ENCODE measurements at regions not wholly inside any gene's neighbourhood (a gene's known extent, or its start where the extent isn't known, plus 50 kb on each side); places are given as distances from the start of the nearest gene placed in this dataset.
A peak's percentile ranks its signal among the peaks of the same experiment; 100 is the strongest.
"Not testable (repeated sequence)": the region's sequence is repeated elsewhere in the genome, so short reads cannot be mapped to it uniquely, and the experiment has no call there.

DNA sequence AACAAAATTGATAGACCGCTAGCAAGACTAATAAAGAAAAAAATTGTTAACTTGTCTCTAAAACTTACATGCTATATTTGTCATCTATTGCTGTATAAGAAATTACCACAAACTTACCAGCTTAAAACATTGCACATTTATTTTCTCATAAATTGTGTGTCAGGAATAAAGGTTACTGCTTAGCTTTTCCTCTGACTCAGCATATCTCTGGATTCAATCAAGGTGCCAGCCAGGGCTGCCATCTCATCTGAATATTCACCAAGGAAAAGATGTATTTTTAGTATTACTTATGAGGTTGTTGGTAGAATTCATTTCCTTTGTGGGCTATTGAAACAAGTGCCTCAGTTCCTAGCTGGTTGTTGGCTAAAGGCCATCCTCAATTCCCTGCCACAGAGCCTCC lies 912.6 kb upstream of the NEGR1 start:
- Mint-ChIP-seq H3K4me1 (no peaks in the 10 kb centered on the region), H3K36me3 (no peaks in the 10 kb centered on the region), H3K4me3 (no peak overlapping the region), H3K27ac (no peak overlapping the region), H3K27me3 (no peaks in the 10 kb centered on the region), H3K9me3 (peaks cover 0 to 10% (median 0%) of the 10 kb centered on the region in 9 donors)
- ATAC-seq (no peak), DNase-seq (no peak)
- POLR2A ChIA-PET: no interaction called here

DNA sequence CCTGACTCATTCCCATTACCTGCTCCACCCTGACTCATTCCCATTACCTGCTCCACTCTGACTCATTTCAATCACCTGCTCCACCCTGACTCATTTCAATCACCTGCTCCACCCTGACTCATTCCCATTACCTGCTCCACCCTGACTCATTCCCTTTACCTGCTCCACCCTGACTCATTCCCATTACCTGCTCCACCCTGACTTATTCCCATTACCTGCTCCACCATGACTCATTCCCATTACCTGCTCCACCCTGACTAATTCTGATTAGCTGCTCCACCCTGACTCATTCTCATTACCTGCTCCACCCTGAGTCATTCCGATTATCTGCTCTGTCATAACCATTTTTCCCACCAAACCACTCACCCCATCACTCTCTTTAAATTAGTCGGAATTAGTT lies 901.2 kb upstream of the NEGR1 start:
- H3K4me1 Mint-ChIP-seq, H3K27ac Mint-ChIP-seq, POLR2A ChIA-PET, H3K4me3 Mint-ChIP-seq, H3K27me3 Mint-ChIP-seq, H3K36me3 Mint-ChIP-seq, DNase-seq, ATAC-seq: not testable (repeated sequence)
- peaks cover 0 to 17% (median 2%) of the 10 kb centered on the region in 9 donors for H3K9me3 Mint-ChIP-seq

- DNase-seq (no peak), ATAC-seq (no peak)
- Mint-ChIP-seq H3K9me3 (peaks cover 0 to 17% (median 7%) of the 10 kb centered on the region in 9 donors), H3K4me3 (no peak overlapping the region), H3K27me3 (no peaks in the 10 kb centered on the region), H3K36me3 (no peaks in the 10 kb centered on the region), H3K27ac (no peak overlapping the region), H3K4me1 (no peaks in the 10 kb centered on the region)
- POLR2A ChIA-PET: no interaction called here
Measured at GRCh38 chr1:73181190-73181540, 898.8 kb upstream of the NEGR1 start.

- no peaks in the 10 kb centered on the region for H3K4me1 Mint-ChIP-seq
- peaks cover 0 to 17% (median 7%) of the 10 kb centered on the region in 9 donors for H3K9me3 Mint-ChIP-seq
- H3K27ac Mint-ChIP-seq: no peak overlapping the region
- no peak overlapping the region for H3K4me3 Mint-ChIP-seq
- no peak for DNase-seq
- no peaks in the 10 kb centered on the region for H3K27me3 Mint-ChIP-seq
- H3K36me3 Mint-ChIP-seq: no peaks in the 10 kb centered on the region
- no peak for ATAC-seq
- POLR2A ChIA-PET: no interaction called here
Measured at GRCh38 chr1:73180397-73181189, 898.3 kb upstream of the NEGR1 start.

DNA sequence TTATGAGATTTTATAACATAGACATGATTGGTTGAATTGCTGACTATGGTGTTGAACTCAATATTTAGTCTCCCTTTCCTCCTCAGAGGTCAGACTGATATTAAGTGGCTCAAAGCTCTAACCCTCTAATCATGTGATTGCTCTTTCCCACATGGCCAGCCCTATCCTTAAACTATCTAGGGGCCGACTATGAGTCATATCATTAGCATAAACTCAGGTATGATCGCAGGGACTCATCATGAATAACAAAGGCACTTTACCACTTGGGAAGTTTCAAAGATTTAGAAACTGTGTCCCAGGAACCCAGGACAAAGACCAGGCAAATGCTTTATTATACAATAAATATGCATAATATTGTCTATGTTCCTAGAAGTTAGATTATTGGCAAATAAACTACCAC lies 894.6 kb upstream of the NEGR1 start:
- Mint-ChIP-seq H3K4me1 (no peaks in the 10 kb centered on the region), H3K27me3 (no peaks in the 10 kb centered on the region), H3K36me3 (no peaks in the 10 kb centered on the region), H3K27ac (no peak overlapping the region), H3K4me3 (no peak overlapping the region), H3K9me3 (peaks cover 0 to 8% (median 3%) of the 10 kb centered on the region in 9 donors)
- POLR2A ChIA-PET: no interaction called here
- no peak for DNase-seq
- no peak for ATAC-seq

GRCh38 chr1:73167009-73167657 lies 884.8 kb upstream of the NEGR1 start:
- no peak for ATAC-seq
- Mint-ChIP-seq H3K4me1 (no peaks in the 10 kb centered on the region), H3K4me3 (no peak overlapping the region), H3K27ac (no peak overlapping the region), H3K9me3 (peaks cover 0 to 12% (median 0%) of the 10 kb centered on the region in 9 donors), H3K27me3 (no peaks in the 10 kb centered on the region), H3K36me3 (no peaks in the 10 kb centered on the region)
- POLR2A ChIA-PET: no interaction called here
- DNase-seq: no peak

DNA sequence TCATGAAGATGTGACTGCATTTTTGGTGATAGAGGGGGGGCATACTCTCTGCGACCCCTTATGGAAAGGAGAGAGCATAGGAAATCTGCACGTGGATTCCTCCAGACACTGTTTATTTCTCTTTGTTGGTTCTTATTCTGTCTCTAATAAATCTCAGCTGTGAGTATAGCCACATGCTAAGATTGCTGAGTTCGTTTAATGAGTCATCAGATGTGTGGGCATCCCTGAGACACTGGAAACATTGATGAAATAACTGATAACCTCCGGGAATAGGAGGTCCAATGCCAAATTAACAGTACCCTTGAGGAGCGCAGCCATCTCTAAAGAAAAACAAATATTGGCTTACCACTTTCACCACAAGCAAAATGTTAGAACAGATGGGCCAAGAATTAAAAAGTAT lies 880.2 kb upstream of the NEGR1 start:
- no peak for ATAC-seq
- POLR2A ChIA-PET: no interaction called here

DNA sequence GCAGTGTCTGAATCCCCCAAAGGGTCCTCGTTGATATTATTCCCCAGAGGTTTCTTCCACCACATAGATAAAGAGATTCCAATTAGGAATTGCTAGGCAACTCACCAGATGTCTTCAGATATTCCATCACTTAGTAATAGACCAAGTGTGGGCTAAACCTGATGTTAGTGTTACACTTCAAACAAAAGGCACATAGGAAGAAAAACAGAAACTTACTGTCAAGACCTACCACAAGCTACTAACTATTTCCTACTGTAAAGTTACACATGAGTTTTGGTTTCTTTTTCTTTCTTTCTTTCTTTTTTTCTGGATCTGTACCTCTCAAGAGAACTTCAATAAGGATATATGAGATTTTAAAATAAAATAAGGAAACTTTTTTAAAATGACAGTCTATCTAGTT lies 879.1 kb upstream of the NEGR1 start:
- POLR2A ChIA-PET: no interaction called here
- H3K4me3 Mint-ChIP-seq: no peak overlapping the region
- peaks cover 0 to 11% (median 2%) of the 10 kb centered on the region in 9 donors for H3K9me3 Mint-ChIP-seq
- no peak for DNase-seq
- ATAC-seq: no peak
- no peaks in the 10 kb centered on the region for H3K27me3 Mint-ChIP-seq
- H3K4me1 Mint-ChIP-seq: no peaks in the 10 kb centered on the region
- no peak overlapping the region for H3K27ac Mint-ChIP-seq
- no peaks in the 10 kb centered on the region for H3K36me3 Mint-ChIP-seq

More for the DNA sequence above, 880.2 kb upstream of the NEGR1 start:
- Mint-ChIP-seq H3K27me3 (no peaks in the 10 kb centered on the region), H3K36me3 (no peaks in the 10 kb centered on the region), H3K9me3 (peaks cover 0 to 12% (median 0%) of the 10 kb centered on the region in 9 donors), H3K4me3 (no peak overlapping the region), H3K27ac (no peak overlapping the region), H3K4me1 (no peaks in the 10 kb centered on the region)
- no peak for DNase-seq

DNA sequence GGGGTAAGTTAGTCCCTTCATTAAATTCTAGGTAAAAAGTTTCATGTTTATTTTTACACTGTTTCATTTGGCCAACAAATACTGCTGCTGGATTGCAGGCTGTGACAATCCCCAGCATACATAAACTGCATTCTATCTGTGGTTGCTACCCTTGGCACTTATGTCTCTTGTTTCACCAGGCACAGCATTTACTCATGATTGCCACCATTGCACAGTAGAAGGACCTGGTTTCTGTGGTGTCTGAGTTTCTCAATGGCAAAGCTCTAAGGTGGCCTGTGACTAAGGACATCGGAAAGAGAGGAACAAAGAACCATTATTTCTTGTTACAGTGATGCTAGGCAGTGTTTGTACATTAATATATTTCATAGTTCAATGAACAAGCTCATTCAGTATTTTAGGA lies 878.4 kb upstream of the NEGR1 start:
- Mint-ChIP-seq H3K27me3 (no peaks in the 10 kb centered on the region), H3K36me3 (no peaks in the 10 kb centered on the region), H3K27ac (no peak overlapping the region), H3K4me1 (no peaks in the 10 kb centered on the region), H3K9me3 (peaks cover 0 to 11% (median 2%) of the 10 kb centered on the region in 9 donors), H3K4me3 (no peak overlapping the region)
- ATAC-seq: no peak
- POLR2A ChIA-PET: no interaction called here
- DNase-seq: no peak

GRCh38 chr1:73144311-73144710 lies 862.0 kb upstream of the NEGR1 start:
- Mint-ChIP-seq H3K4me1 (no peaks in the 10 kb centered on the region), H3K4me3 (no peak overlapping the region)
- POLR2A ChIA-PET: no interaction called here

GRCh38 chr1:73136975-73137374 lies 854.6 kb upstream of the NEGR1 start:
- POLR2A ChIA-PET: no interaction called here
- H3K9me3 Mint-ChIP-seq: peaks cover 0 to 24% (median 3%) of the 10 kb centered on the region in 9 donors
- DNase-seq (no peak), ATAC-seq (no peak)
- no peak overlapping the region for H3K4me3 Mint-ChIP-seq
- H3K27me3 Mint-ChIP-seq: no peaks in the 10 kb centered on the region
- H3K27ac Mint-ChIP-seq: no peak overlapping the region
- no peaks in the 10 kb centered on the region for H3K36me3 Mint-ChIP-seq
- no peaks in the 10 kb centered on the region for H3K4me1 Mint-ChIP-seq

More at GRCh38 chr1:73144311-73144710, 862.0 kb upstream of the NEGR1 start:
- ATAC-seq: no peak
- no peak for DNase-seq
- Mint-ChIP-seq H3K9me3 (peaks cover 0 to 41% (median 5%) of the 10 kb centered on the region in 9 donors), H3K27ac (no peak overlapping the region), H3K27me3 (no peaks in the 10 kb centered on the region), H3K36me3 (no peaks in the 10 kb centered on the region)

DNA sequence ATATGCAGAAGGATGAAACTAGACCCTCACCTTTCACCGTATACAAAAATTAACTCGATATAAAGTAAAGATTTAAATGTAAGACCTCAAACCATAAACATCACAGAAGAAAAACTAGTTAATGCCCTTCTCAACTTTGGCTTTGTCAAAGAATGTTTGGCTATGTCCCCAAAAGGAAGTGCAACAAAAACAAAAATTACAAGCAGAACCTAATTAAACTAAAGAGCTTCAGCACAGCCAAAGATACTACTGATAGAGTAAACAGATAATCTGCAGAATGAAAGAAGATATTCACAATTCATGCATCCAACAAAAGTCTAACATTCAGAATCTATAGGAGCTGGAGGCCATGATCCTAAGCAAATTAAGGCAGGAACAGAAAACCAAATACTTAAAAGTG lies 824.6 kb upstream of the NEGR1 start:
- Mint-ChIP-seq H3K27ac (no peak overlapping the region), H3K9me3 (peaks cover 0 to 16% (median 5%) of the 10 kb centered on the region in 9 donors), H3K4me3 (no peak overlapping the region), H3K27me3 (no peaks in the 10 kb centered on the region), H3K36me3 (no peaks in the 10 kb centered on the region), H3K4me1 (no peaks in the 10 kb centered on the region)
- no peak for DNase-seq
- POLR2A ChIA-PET: no interaction called here
- ATAC-seq: no peak

DNA sequence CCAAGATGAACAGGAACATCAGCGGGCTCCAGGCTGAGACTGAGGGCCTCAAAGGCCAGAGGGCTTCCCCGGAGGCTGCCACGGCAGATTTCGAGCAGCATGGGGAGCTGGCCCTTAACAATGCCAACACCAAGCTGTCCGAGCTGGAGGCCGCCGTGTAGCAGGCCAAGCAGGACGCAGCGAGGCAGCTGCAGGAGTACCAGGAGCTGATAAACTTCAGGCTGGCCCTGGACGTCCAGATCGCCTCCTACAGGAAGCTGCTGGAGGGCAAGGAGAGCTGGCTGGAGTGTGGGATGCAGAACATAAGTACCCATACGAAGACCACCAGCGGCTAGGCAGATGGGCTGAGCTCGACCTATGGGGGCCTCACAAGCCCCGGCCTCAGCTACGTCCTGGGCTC lies 823.4 kb upstream of the NEGR1 start:
- Mint-ChIP-seq H3K36me3 (peaks cover 0 to 4% (median 0%) of the 10 kb centered on the region in 3 donors), H3K4me1 (no peaks in the 10 kb centered on the region), H3K27ac (no peak overlapping the region), H3K9me3 (peaks cover 0 to 16% (median 6%) of the 10 kb centered on the region in 9 donors), H3K4me3 (no peak overlapping the region), H3K27me3 (no peaks in the 10 kb centered on the region)
- POLR2A ChIA-PET: no interaction called here
- ATAC-seq (no peak), DNase-seq (peak in 1 of 10 donors; percentile 19)

GRCh38 chr1:73104749-73105148 lies 822.4 kb upstream of the NEGR1 start:
- Mint-ChIP-seq H3K27ac (no peak overlapping the region), H3K4me1 (no peaks in the 10 kb centered on the region), H3K9me3 (peaks cover 0 to 16% (median 6%) of the 10 kb centered on the region in 9 donors), H3K4me3 (no peak overlapping the region), H3K36me3 (peaks cover 0 to 4% (median 0%) of the 10 kb centered on the region in 3 donors), H3K27me3 (no peaks in the 10 kb centered on the region)
- no peak for ATAC-seq
- DNase-seq: peak in 1 of 10 donors; percentile 4
- POLR2A ChIA-PET: no interaction called here
